K562 (cell line): ENCODE measurements at regions not wholly inside any gene's neighbourhood (a gene's known extent, or its start where the extent isn't known, plus 50 kb on each side); places are given as distances from the start of the nearest gene placed in this dataset.

ENCODE experiments used
- MAZ ChIP-seq, 2 experiments: fragments of 450-650 bp in 1 of 2; sonication (generic) in 1 of 2; formaldehyde crosslinking; IDR thresholded peaks in 1 of 2; conservative IDR thresholded peaks in 1 of 2; 2 replicates each; pipeline versions ENCODE4 v1.4.0 to v1.5.0; 2020; ENCODE audit warnings: mild to moderate bottlenecking in 1 of 2, missing genetic modification reagents in 1 of 2
- STAT5B ChIP-seq: fragments of 250-450 bp; sonication (Bioruptor Pico); IDR thresholded peaks from 2 replicates; pipeline ENCODE4 v1.8.0; 2021; ENCODE audit warnings: mild to moderate bottlenecking, inconsistent platforms
- TOE1 ChIP-seq, 2 experiments: fragments of 450-650 bp in 1 of 2; sonication (generic) in 1 of 2; formaldehyde crosslinking in 1 of 2; IDR thresholded peaks; 2 replicates each; pipeline versions ENCODE4 v1.7.1 to v1.8.0; 2016 to 2022; ENCODE audit warnings: borderline replicate concordance in 2 of 2, mild to moderate bottlenecking in 2 of 2, antibody characterized with exemption in 1 of 2, inconsistent platforms in 1 of 2, low read depth in 1 of 2, missing genetic modification reagents in 1 of 2, moderate library complexity in 1 of 2
- TF ChIP-seq, protein P1 (sequence below), 2 experiments: fragments of 450-650 bp in 1 of 2; sonication (generic) in 1 of 2; formaldehyde crosslinking in 1 of 2; IDR thresholded peaks; 2 replicates each; pipeline versions ENCODE4 v1.7.1 to v1.9.0; 2016 to 2022; ENCODE audit warnings: inconsistent platforms in 1 of 2, mild to moderate bottlenecking in 1 of 2, missing genetic modification reagents in 1 of 2

DNA sequence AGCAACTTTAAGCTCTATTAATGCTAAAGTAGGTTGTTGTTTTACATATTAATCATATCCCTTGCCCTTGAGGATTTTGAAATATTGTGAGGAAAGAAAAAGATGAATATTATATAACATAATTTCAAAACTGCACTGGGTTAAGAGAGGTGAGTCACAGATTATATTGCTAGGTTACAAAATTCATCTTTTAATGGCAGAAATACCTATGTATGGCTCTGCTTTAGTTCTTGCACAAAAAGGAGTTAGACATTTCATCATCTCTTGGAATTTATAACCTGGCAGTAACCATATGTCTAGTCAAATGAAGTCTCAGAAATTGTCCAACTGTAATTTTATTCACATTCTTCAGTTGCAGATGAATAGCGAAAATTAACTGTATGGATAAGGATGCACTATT lies 2041.1 kb downstream of the OLFM4 start:
- TF ChIP-seq, protein P1, sequence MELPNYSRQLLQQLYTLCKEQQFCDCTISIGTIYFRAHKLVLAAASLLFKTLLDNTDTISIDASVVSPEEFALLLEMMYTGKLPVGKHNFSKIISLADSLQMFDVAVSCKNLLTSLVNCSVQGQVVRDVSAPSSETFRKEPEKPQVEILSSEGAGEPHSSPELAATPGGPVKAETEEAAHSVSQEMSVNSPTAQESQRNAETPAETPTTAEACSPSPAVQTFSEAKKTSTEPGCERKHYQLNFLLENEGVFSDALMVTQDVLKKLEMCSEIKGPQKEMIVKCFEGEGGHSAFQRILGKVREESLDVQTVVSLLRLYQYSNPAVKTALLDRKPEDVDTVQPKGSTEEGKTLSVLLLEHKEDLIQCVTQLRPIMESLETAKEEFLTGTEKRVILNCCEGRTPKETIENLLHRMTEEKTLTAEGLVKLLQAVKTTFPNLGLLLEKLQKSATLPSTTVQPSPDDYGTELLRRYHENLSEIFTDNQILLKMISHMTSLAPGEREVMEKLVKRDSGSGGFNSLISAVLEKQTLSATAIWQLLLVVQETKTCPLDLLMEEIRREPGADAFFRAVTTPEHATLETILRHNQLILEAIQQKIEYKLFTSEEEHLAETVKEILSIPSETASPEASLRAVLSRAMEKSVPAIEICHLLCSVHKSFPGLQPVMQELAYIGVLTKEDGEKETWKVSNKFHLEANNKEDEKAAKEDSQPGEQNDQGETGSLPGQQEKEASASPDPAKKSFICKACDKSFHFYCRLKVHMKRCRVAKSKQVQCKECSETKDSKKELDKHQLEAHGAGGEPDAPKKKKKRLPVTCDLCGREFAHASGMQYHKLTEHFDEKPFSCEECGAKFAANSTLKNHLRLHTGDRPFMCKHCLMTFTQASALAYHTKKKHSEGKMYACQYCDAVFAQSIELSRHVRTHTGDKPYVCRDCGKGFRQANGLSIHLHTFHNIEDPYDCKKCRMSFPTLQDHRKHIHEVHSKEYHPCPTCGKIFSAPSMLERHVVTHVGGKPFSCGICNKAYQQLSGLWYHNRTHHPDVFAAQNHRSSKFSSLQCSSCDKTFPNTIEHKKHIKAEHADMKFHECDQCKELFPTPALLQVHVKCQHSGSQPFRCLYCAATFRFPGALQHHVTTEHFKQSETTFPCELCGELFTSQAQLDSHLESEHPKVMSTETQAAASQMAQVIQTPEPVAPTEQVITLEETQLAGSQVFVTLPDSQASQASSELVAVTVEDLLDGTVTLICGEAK (IDR thresholded peaks at IDR 0.05): no peak
- TF ChIP-seq, protein P1 (CRISPR knock-in tag; IDR thresholded peaks at IDR 0.05): no peak
- no peak for TF ChIP-seq MAZ (CRISPR knock-in tag; conservative IDR thresholded peaks at IDR 0.05 in 1 of 2, IDR thresholded peaks at IDR 0.05 in 1 of 2)
- no peak for TF ChIP-seq STAT5B (CRISPR knock-in tag)
- no peak for TF ChIP-seq TOE1 (IDR thresholded peaks at IDR 0.05; ENCODE audit: borderline replicate concordance)
- TF ChIP-seq TOE1 (CRISPR knock-in tag; IDR thresholded peaks at IDR 0.05; ENCODE audit: borderline replicate concordance, low read depth): no peak
